H1 (cell line): ENCODE measurements at regions not wholly inside any gene's neighbourhood (a gene's known extent, or its start where the extent isn't known, plus 50 kb on each side); places are given as distances from the start of the nearest gene placed in this dataset.
A peak's percentile ranks its signal among the peaks of the same experiment; 100 is the strongest.

ENCODE experiments used
- CTCF ChIA-PET: fragments of 300-600 bp; sonication (Branson Sonifier 250); formaldehyde crosslinking; loops from one replicate; lab custom pipeline; 2021; ENCODE audit not compliant: partially characterized antibody; lab: Charles Lee
- POLR2A ChIA-PET: fragments of 300-600 bp; sonication (Branson Sonifier 250); formaldehyde crosslinking; loops from one replicate; lab custom pipeline; 2021; ENCODE audit warnings: inconsistent platforms; ENCODE audit not compliant: partially characterized antibody; lab: Charles Lee
- DNase-seq, 2 experiments: peaks; one replicate each; pipeline versions ENCODE4 v3.0.0 to v3.0.0-alpha.2; 2010 to 2022; ENCODE audit warnings: low spot score in 2 of 2, low read depth in 1 of 2, mixed read lengths in 1 of 2
- FAIRE-seq: peaks from 2 replicates; lab custom pipeline; 2011; peaks lifted over from hg19 to GRCh38; lab: Jason Lieb, UNC
- H2AFZ ChIP-seq: 2 replicates; pipeline ENCODE4 v1.8.1; 2012; ENCODE audit warnings: low read length, inconsistent platforms
- H2AK5ac ChIP-seq: 2 replicates; pipeline ENCODE4 v1.6.1; 2013; ENCODE audit warnings: low read depth, low read length
- H2BK120ac ChIP-seq: replicated peaks from 2 replicates; pipeline ENCODE3; 2013; ENCODE audit warnings: low read depth, low read length, inconsistent platforms
- H2BK12ac ChIP-seq: 2 replicates; pipeline ENCODE4 v1.6.1; 2013; ENCODE audit warnings: low read depth, low read length
- H2BK15ac ChIP-seq: 2 replicates; pipeline ENCODE4 v1.6.1; 2013; ENCODE audit warnings: low read length
- H2BK20ac ChIP-seq: 2 replicates; pipeline ENCODE4 v1.6.1; 2013; ENCODE audit warnings: low read length
- H2BK5ac ChIP-seq: 2 replicates; pipeline ENCODE4 v1.6.1; 2013; ENCODE audit warnings: low read depth, low read length
- H3K14ac ChIP-seq: 2 replicates; pipeline ENCODE4 v1.6.1; 2013; ENCODE audit warnings: inconsistent platforms; ENCODE audit not compliant: insufficient read length
- H3K18ac ChIP-seq: 2 replicates; pipeline ENCODE4 v1.6.1; 2013; ENCODE audit warnings: low read length; ENCODE audit errors: extremely low read depth
- H3K23ac ChIP-seq: 2 replicates; pipeline ENCODE4 v1.6.1; 2013; ENCODE audit warnings: inconsistent platforms; ENCODE audit not compliant: insufficient read length
- H3K23me2 ChIP-seq: 2 replicates; pipeline ENCODE4 v1.6.1; 2013; ENCODE audit warnings: low read depth, low read length
- H3K27ac ChIP-seq: 2 replicates; pipeline ENCODE4 v1.6.1; 2011; ENCODE audit warnings: low read depth, low read length, inconsistent platforms
- H3K27me3 ChIP-seq, 4 experiments: replicated peaks in 1 of 4; 1 replicate in 1 of 4; 2 replicates in 3 of 4; pipeline versions ENCODE4 v1.6.1 to v1.8.1; 2011 to 2013; ENCODE audit warnings: low read length in 3 of 4, mild to moderate bottlenecking in 3 of 4, inconsistent platforms in 2 of 4, mixed read lengths in 2 of 4, moderate library complexity in 1 of 4; ENCODE audit not compliant: control insufficient read depth in 3 of 4, insufficient read depth in 3 of 4; ENCODE audit errors: extremely low read depth in 1 of 4
- H3K36me3 ChIP-seq, 4 experiments: 2 replicates each; pipeline versions ENCODE4 v1.6.1 to v1.8.1; 2011 to 2013; ENCODE audit warnings: mild to moderate bottlenecking in 4 of 4, low read length in 3 of 4, moderate library complexity in 2 of 4, control low read depth in 1 of 4, inconsistent platforms in 1 of 4; ENCODE audit not compliant: insufficient read depth in 4 of 4, control insufficient read depth in 2 of 4
- H3K4ac ChIP-seq: replicated peaks from 2 replicates; pipeline ENCODE3; 2013; ENCODE audit warnings: low read length, low read depth, mixed read lengths, inconsistent platforms; ENCODE audit not compliant: insufficient read length
- H3K4me1 ChIP-seq, 4 experiments: replicated peaks in 1 of 4; 1 replicate in 1 of 4; 2 replicates in 3 of 4; pipeline versions ENCODE4 v1.6.1 to v1.8.1; 2011 to 2013; ENCODE audit warnings: low read length in 3 of 4, inconsistent platforms in 2 of 4, mixed read lengths in 1 of 4; ENCODE audit not compliant: insufficient read depth in 4 of 4, control insufficient read depth in 3 of 4
- H3K4me2 ChIP-seq, 2 experiments: 2 replicates each; pipeline versions ENCODE4 v1.6.1 to v1.8.1; 2011 to 2013; ENCODE audit warnings: low read depth in 2 of 2, low read length in 2 of 2, control low read depth in 1 of 2, inconsistent platforms in 1 of 2, mild to moderate bottlenecking in 1 of 2; ENCODE audit not compliant: insufficient read depth in 1 of 2
- H3K4me3 ChIP-seq, 4 experiments: fragments of 200-600, 300-600 bp in 1 of 4; sonication (generic), shearing (Covaris generic), sonication (Bioruptor Twin) in 1 of 4; 2 replicates each; pipeline versions ENCODE4 v1.5.1 to v1.8.1; 2011 to 2016; ENCODE audit warnings: low read length in 4 of 4, low read depth in 3 of 4, control low read depth in 2 of 4, inconsistent platforms in 2 of 4, mild to moderate bottlenecking in 2 of 4, mixed read lengths in 1 of 4, moderate library complexity in 1 of 4; ENCODE audit not compliant: insufficient read depth in 2 of 4; ENCODE audit errors: extremely low read depth in 1 of 4
- H3K56ac ChIP-seq: replicated peaks from 2 replicates; pipeline ENCODE3; 2013; ENCODE audit warnings: low read depth, mild to moderate bottlenecking, mixed read lengths, low read length, inconsistent platforms; ENCODE audit not compliant: insufficient read length
- H3K79me1 ChIP-seq: 2 replicates; pipeline ENCODE4 v1.6.1; 2013; ENCODE audit warnings: low read depth, low read length, control low read depth
- H3K79me2 ChIP-seq, 2 experiments: 2 replicates each; pipeline versions ENCODE4 v1.6.1 to v1.8.1; 2012 to 2013; ENCODE audit warnings: low read length in 2 of 2, mild to moderate bottlenecking in 2 of 2, inconsistent platforms in 1 of 2; ENCODE audit not compliant: insufficient read depth in 2 of 2, control insufficient read depth in 1 of 2
- H3K9ac ChIP-seq, 4 experiments: replicated peaks in 1 of 4; 1 replicate in 1 of 4; 2 replicates in 3 of 4; pipeline versions ENCODE4 v1.6.1 to v1.8.1; 2011 to 2013; ENCODE audit warnings: low read depth in 3 of 4, low read length in 3 of 4, control low read depth in 2 of 4, mild to moderate bottlenecking in 2 of 4, moderate library complexity in 2 of 4, inconsistent platforms in 1 of 4; ENCODE audit errors: extremely low read depth in 1 of 4
- H3K9me3 ChIP-seq, 2 experiments: 2 replicates each; pipeline versions ENCODE4 v1.6.1 to v1.8.1; 2012 to 2013; ENCODE audit warnings: mild to moderate bottlenecking in 2 of 2, moderate library complexity in 2 of 2, control low read depth in 1 of 2, inconsistent platforms in 1 of 2, low read depth in 1 of 2, low read length in 1 of 2, mixed read lengths in 1 of 2; ENCODE audit not compliant: insufficient read depth in 2 of 2
- H4K20me1 ChIP-seq, 2 experiments: replicated peaks in 1 of 2; 2 replicates each; pipeline versions ENCODE3 to v1.8.1; 2011 to 2013; ENCODE audit warnings: inconsistent platforms in 2 of 2, low read length in 2 of 2, mild to moderate bottlenecking in 1 of 2; ENCODE audit not compliant: insufficient read depth in 2 of 2, control insufficient read depth in 1 of 2
- H4K5ac ChIP-seq: 2 replicates; pipeline ENCODE4 v1.6.1; 2013; ENCODE audit warnings: low read length, low read depth, mixed read lengths, inconsistent platforms; ENCODE audit not compliant: insufficient read length
- H4K8ac ChIP-seq: 2 replicates; pipeline ENCODE4 v1.8.0; 2013; ENCODE audit warnings: mild to moderate bottlenecking, moderate library complexity, low read length, inconsistent platforms; ENCODE audit not compliant: insufficient read depth; ENCODE audit errors: extremely low read depth
- H4K91ac ChIP-seq: replicated peaks from 2 replicates; pipeline ENCODE3; 2013; ENCODE audit warnings: low read length, mixed read lengths, inconsistent platforms; ENCODE audit not compliant: insufficient read length
- BACH1 ChIP-seq: IDR thresholded peaks from 2 replicates; pipeline ENCODE4 v1.6.1; 2012; ENCODE audit warnings: low read length, improper control_type of control experiment
- E2F6 ChIP-seq: IDR thresholded peaks from 2 replicates; pipeline ENCODE4 v1.6.1; 2012; ENCODE audit warnings: inconsistent platforms
- GABPA ChIP-seq: IDR thresholded peaks from 2 replicates; pipeline ENCODE4 v1.6.1; 2011; ENCODE audit warnings: mild to moderate bottlenecking, low read length, moderate library complexity, borderline replicate concordance; ENCODE audit not compliant: insufficient read depth
- JUN ChIP-seq: IDR thresholded peaks from 2 replicates; pipeline ENCODE4 v1.6.1; 2011; ENCODE audit warnings: low read depth, mild to moderate bottlenecking, improper control_type of control experiment, low read length
- POLR2AphosphoS5 ChIP-seq: IDR thresholded peaks from 2 replicates; pipeline ENCODE4 v1.6.1; 2011; ENCODE audit warnings: low read depth, low read length
- TAF1 ChIP-seq: IDR thresholded peaks from 2 replicates; pipeline ENCODE4 v1.6.1; 2011; ENCODE audit warnings: mild to moderate bottlenecking, low read depth, low read length
- TBP ChIP-seq: IDR thresholded peaks from 2 replicates; pipeline ENCODE4 v1.6.1; 2011; ENCODE audit warnings: low read depth, low read length, improper control_type of control experiment
- WGBS, 2 experiments: shearing (Covaris generic) in 1 of 2; methylation state at CpG; one replicate each; pipeline versions ENCODE4 v1.1.6 to v1.1.7; 2013 to 2015; ENCODE audit warnings: low lambda C conversion rate in 2 of 2, mixed read lengths in 2 of 2, inconsistent platforms in 1 of 2, low coverage in 1 of 2, missing lambda C conversion rate in 1 of 2; ENCODE audit not compliant: insufficient replicate concordance in 2 of 2, insufficient coverage in 1 of 2, insufficient read length in 1 of 2; ENCODE audit errors: extremely low coverage in 1 of 2, missing lambda C conversion rate in 1 of 2; 5-methylcytosine and 5-hydroxymethylcytosine counted together

DNA sequence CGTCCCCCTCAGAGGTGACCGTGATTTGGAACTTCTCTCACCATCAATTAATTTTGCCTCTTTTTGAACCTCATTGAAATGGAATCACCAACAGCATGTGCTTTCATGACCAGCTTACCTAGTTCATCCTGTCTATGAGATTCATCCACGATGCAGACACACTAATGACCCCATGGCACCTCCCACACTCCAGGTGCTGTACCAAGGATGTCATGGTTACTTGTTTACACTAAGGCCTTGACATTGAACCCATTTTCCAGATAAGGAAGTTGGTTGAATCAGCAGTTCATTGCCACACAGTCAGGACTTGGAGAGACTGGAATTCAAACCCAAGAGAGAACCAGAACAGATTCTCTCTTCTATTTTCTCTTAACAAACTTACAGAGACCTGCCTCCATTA lies 139.0 kb downstream of the ZFP36L2 start:
- H3K4me2 ChIP-seq = no peak overlapping the region
- H3K27me3 ChIP-seq = no peaks in the 10 kb centered on the region
- H2BK20ac ChIP-seq = peak overlapping the region; percentile 74; the same call in 1 of the 2 replicates
- no peak overlapping the region for H3K9ac ChIP-seq
- H2BK5ac ChIP-seq = no peak overlapping the region
- peak overlapping the region; percentile 36; the same call in 1 of the 2 replicates for H2BK15ac ChIP-seq
- no peaks in the 10 kb centered on the region for H3K36me3 ChIP-seq
- ChIA-PET CTCF (interaction anchor here (2.0 to 2.7 kb wide), 2 partner anchors 14 to 159 kb away, joined by 9 to 10 read pairs; no protein-coding TSS in a partner anchor), POLR2A (no interaction called here)
- no peak for TF ChIP-seq POLR2AphosphoS5
- no peak for TF ChIP-seq E2F6
- no peak for TF ChIP-seq BACH1
- no peak for TF ChIP-seq TAF1
- no peak for TF ChIP-seq TBP
- no peak for TF ChIP-seq GABPA
- TF ChIP-seq JUN = no peak
- no peak overlapping the region for H2AFZ ChIP-seq
- no peak overlapping the region for H2AK5ac ChIP-seq
- DNase-seq (no peak), FAIRE-seq (no peak)
- H3K79me2 ChIP-seq = no peaks in the 10 kb centered on the region
- H3K79me1 ChIP-seq = no peaks in the 10 kb centered on the region
- no peak overlapping the region for H3K27ac ChIP-seq
- no peak overlapping the region for H3K14ac ChIP-seq
- no peak overlapping the region for H3K4ac ChIP-seq
- H3K23ac ChIP-seq = no peak overlapping the region
- no peaks in the 10 kb centered on the region for H3K23me2 ChIP-seq
- H3K4me1 ChIP-seq = peaks cover 0 to 16% (median 7%) of the 10 kb centered on the region in 4 experiments; a peak in 5 of 7 replicates
- peak overlapping the region; percentile 70 for H4K91ac ChIP-seq
- H4K8ac ChIP-seq = no peak overlapping the region
- no peak overlapping the region for H4K5ac ChIP-seq
- 92% methylated on average over 3 of the region's 3 CpGs; no CpG with 5 or more reads in 1 of the 2 experiments for WGBS, 2 experiments
- H2BK120ac ChIP-seq = no peak overlapping the region
- no peak overlapping the region for H3K56ac ChIP-seq
- no peaks in the 10 kb centered on the region for H4K20me1 ChIP-seq
- no peak overlapping the region for H2BK12ac ChIP-seq
- no peak overlapping the region for H3K4me3 ChIP-seq
- no peak overlapping the region for H3K18ac ChIP-seq
- peaks cover 0 to 9% of the 10 kb centered on the region in 2 experiments; a peak in 2 of 4 replicates for H3K9me3 ChIP-seq
